Astrocyte of the spinal cord (primary cell): ENCODE measurements at regions not wholly inside any gene's neighbourhood (a gene's known extent, or its start where the extent isn't known, plus 50 kb on each side); places are given as distances from the start of the nearest gene placed in this dataset.

Experiments used
- DNase-seq: peaks from one replicate; pipeline ENCODE4 v3.0.0; 2011; ENCODE audit warnings: low read depth, low spot score
- H3K4me3 ChIP-seq: 2 replicates; pipeline ENCODE4 v1.5.1; 2011; ENCODE audit warnings: low read depth, mild to moderate bottlenecking, low read length, moderate library complexity
- CTCF ChIP-seq: IDR thresholded peaks from 2 replicates; pipeline ENCODE4 v1.5.1; 2012; ENCODE audit warnings: low read depth, mild to moderate bottlenecking, low read length, inconsistent platforms
- in situ Hi-C: cut with HindIII; loops from 2 replicates; pipeline ENCODE4 v1.10.0; 2017; ENCODE audit warnings: low sequenced_read_pairs

- TF ChIP-seq CTCF, result no peak
- DNase-seq, result no peak
- no peak overlapping the region for H3K4me3 ChIP-seq
- in situ Hi-C loops, result no loop called here
Observed at GRCh38 chr5:6905423-6905822, 192.2 kb downstream of the TENT4A start.

GRCh38 chr5:6905883-6906282 lies 192.7 kb downstream of the TENT4A start:
- H3K4me3 ChIP-seq, result no peak overlapping the region
- in situ Hi-C loops, result no loop called here
- DNase-seq, result no peak
- TF ChIP-seq CTCF, result no peak

GRCh38 chr5:6907320-6907918 lies 194.2 kb downstream of the TENT4A start:
- TF ChIP-seq CTCF, result no peak
- H3K4me3 ChIP-seq, result no peak overlapping the region
- DNase-seq, result no peak
- in situ Hi-C loops, result no loop called here

GRCh38 chr5:6909901-6910300 lies 196.7 kb downstream of the TENT4A start:
- TF ChIP-seq CTCF, result no peak
- H3K4me3 ChIP-seq, result no peak overlapping the region
- in situ Hi-C loops, result no loop called here
- no peak for DNase-seq

- in situ Hi-C loops, result no loop called here
- no peak for TF ChIP-seq CTCF
Observed at GRCh38 chr5:6910950-6911349, 197.7 kb downstream of the TENT4A start.

GRCh38 chr5:6914347-6914746 lies 201.1 kb downstream of the TENT4A start:
- in situ Hi-C loops, result no loop called here
- DNase-seq, result no peak

More at GRCh38 chr5:6910950-6911349, 197.7 kb downstream of the TENT4A start:
- DNase-seq, result no peak
- no peak overlapping the region for H3K4me3 ChIP-seq

More at GRCh38 chr5:6914347-6914746, 201.1 kb downstream of the TENT4A start:
- no peak for TF ChIP-seq CTCF
- no peak overlapping the region for H3K4me3 ChIP-seq
